GM19099 (cell line): ENCODE measurements at regions not wholly inside any gene's neighbourhood (a gene's known extent, or its start where the extent isn't known, plus 50 kb on each side); places are given as distances from the start of the nearest gene placed in this dataset.

Source experiments
- POLR2A ChIP-seq: IDR thresholded peaks from 3 replicates; pipeline ENCODE4 v1.6.1; 2011; ENCODE audit warnings: low read depth; ENCODE audit not compliant: insufficient read length; ENCODE audit errors: extremely low read depth

GRCh38 chr1:82110366-82111254, 309.9 kb downstream of the ADGRL2 start:
- TF ChIP-seq POLR2A = no peak

- TF ChIP-seq POLR2A = no peak
Observed at GRCh38 chr1:82108843-82109242, 308.1 kb downstream of the ADGRL2 start.

- no peak for TF ChIP-seq POLR2A
Observed at GRCh38 chr1:82106672-82107071, 305.9 kb downstream of the ADGRL2 start.

GRCh38 chr1:82099170-82099569, 298.4 kb downstream of the ADGRL2 start:
- TF ChIP-seq POLR2A = no peak

- TF ChIP-seq POLR2A = no peak
Observed at GRCh38 chr1:82094136-82094535, 293.4 kb downstream of the ADGRL2 start.

- no peak for TF ChIP-seq POLR2A
Observed at GRCh38 chr1:82091729-82092128, 291.0 kb downstream of the ADGRL2 start.

- TF ChIP-seq POLR2A = no peak
Observed at GRCh38 chr1:82091265-82091664, 290.5 kb downstream of the ADGRL2 start.

GRCh38 chr1:82090104-82090503, 289.4 kb downstream of the ADGRL2 start:
- TF ChIP-seq POLR2A = no peak

- no peak for TF ChIP-seq POLR2A
Observed at GRCh38 chr1:82086739-82087138, 286.0 kb downstream of the ADGRL2 start.

GRCh38 chr1:82079607-82080006, 278.9 kb downstream of the ADGRL2 start:
- no peak for TF ChIP-seq POLR2A

GRCh38 chr1:82073659-82074058, 272.9 kb downstream of the ADGRL2 start:
- TF ChIP-seq POLR2A = no peak

GRCh38 chr1:82073071-82073470, 272.3 kb downstream of the ADGRL2 start:
- TF ChIP-seq POLR2A = no peak

- no peak for TF ChIP-seq POLR2A
Observed at GRCh38 chr1:82065916-82066315, 265.2 kb downstream of the ADGRL2 start.

- TF ChIP-seq POLR2A = no peak
Observed at GRCh38 chr1:82064691-82065090, 264.0 kb downstream of the ADGRL2 start.

GRCh38 chr1:82062206-82062605, 261.5 kb downstream of the ADGRL2 start:
- no peak for TF ChIP-seq POLR2A

GRCh38 chr1:82059959-82060358, 259.2 kb downstream of the ADGRL2 start:
- TF ChIP-seq POLR2A = no peak

GRCh38 chr1:82057011-82057410, 256.3 kb downstream of the ADGRL2 start:
- TF ChIP-seq POLR2A = no peak

GRCh38 chr1:82052563-82052962, 251.8 kb downstream of the ADGRL2 start:
- no peak for TF ChIP-seq POLR2A

GRCh38 chr1:82048596-82048995, 247.9 kb downstream of the ADGRL2 start:
- TF ChIP-seq POLR2A = no peak
